BJ (cell line): ENCODE measurements at regions not wholly inside any gene's neighbourhood (a gene's known extent, or its start where the extent isn't known, plus 50 kb on each side); places are given as distances from the start of the nearest gene placed in this dataset.

Experiments used
- CTCF ChIA-PET: fragments of 350-600 bp; formaldehyde crosslinking; extraction: SDS; loops from one replicate; lab custom pipeline; 2021; ENCODE audit warnings: antibody characterized with exemption, inconsistent platforms; lab: Yijun Ruan, JAX
- POLR2A ChIA-PET: fragments of 300-600 bp; sonication (Branson Sonifier 250); formaldehyde crosslinking; extraction: SDS; loops from one replicate; lab custom pipeline; 2021; ENCODE audit warnings: antibody characterized with exemption; lab: Charles Lee
- DNase-seq: peaks from one replicate; pipeline ENCODE4 v3.0.0-alpha.2; 2011; ENCODE audit warnings: low read depth
- H3K27me3 ChIP-seq: 2 replicates; pipeline ENCODE4 v1.6.0; 2011; ENCODE audit warnings: low read length; ENCODE audit not compliant: control insufficient read depth, insufficient read depth
- H3K36me3 ChIP-seq: 2 replicates; pipeline ENCODE4 v1.5.1; 2011; ENCODE audit warnings: low read length; ENCODE audit not compliant: control insufficient read depth, insufficient read depth
- H3K4me3 ChIP-seq: 2 replicates; pipeline ENCODE4 v1.5.1; 2011; ENCODE audit warnings: low read depth, mild to moderate bottlenecking, control low read depth, low read length
- TF ChIP-seq, protein P1 (sequence below): IDR thresholded peaks from 2 replicates; pipeline ENCODE4 v1.5.1; 2011; ENCODE audit warnings: low read depth, mild to moderate bottlenecking, control low read depth, inconsistent platforms, low read length, moderate library complexity; ENCODE audit not compliant: insufficient read depth

DNA sequence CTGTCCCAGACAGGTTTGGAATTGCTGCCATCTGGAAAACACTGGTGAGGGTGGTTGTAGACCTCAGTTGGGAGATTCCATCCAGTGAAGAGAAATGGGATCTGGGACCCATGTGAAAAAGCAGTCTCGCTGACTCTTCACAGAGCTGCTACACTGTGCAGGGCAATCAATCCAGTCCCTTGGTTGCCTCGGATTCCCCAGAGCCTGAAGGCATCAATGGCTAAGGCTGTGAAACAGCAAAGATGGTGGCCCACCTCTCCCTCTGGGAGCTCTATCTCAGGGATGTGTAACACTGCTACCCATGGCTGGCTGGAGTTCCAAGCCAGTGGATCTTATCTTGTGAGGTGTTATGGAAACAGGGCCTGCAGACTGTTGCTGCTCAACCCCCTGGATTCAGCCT is 256.1 kb downstream of the TMEM38B start:
- DNase-seq = no peak
- H3K4me3 ChIP-seq = no peak overlapping the region
- no peaks in the 10 kb centered on the region for H3K27me3 ChIP-seq
- POLR2A ChIA-PET = no interaction called here
- CTCF ChIA-PET = no interaction called here
- TF ChIP-seq, protein P1, sequence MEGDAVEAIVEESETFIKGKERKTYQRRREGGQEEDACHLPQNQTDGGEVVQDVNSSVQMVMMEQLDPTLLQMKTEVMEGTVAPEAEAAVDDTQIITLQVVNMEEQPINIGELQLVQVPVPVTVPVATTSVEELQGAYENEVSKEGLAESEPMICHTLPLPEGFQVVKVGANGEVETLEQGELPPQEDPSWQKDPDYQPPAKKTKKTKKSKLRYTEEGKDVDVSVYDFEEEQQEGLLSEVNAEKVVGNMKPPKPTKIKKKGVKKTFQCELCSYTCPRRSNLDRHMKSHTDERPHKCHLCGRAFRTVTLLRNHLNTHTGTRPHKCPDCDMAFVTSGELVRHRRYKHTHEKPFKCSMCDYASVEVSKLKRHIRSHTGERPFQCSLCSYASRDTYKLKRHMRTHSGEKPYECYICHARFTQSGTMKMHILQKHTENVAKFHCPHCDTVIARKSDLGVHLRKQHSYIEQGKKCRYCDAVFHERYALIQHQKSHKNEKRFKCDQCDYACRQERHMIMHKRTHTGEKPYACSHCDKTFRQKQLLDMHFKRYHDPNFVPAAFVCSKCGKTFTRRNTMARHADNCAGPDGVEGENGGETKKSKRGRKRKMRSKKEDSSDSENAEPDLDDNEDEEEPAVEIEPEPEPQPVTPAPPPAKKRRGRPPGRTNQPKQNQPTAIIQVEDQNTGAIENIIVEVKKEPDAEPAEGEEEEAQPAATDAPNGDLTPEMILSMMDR = no peak
- no peaks in the 10 kb centered on the region for H3K36me3 ChIP-seq

DNA sequence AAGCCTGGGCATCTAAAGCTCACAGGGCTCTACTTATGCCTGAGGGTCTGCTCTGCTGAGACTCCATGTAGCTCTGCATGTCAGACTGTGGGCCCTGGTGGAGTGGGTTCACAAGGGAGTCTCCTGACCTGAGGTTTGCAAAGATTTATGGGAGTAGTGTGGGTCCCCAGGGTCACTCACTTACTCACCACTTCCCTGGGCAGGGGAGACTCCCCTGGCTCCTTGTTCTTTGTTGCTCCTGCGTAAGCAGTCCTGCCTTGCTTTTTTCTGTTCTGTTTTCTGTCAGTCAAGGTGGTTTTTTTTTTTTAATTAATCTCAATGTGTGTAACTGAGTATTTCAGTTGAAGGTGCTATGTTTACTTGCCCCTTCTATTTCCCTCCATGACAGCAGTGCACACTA is 256.6 kb downstream of the TMEM38B start:
- Histone ChIP-seq H3K4me3 (no peak overlapping the region), H3K27me3 (no peaks in the 10 kb centered on the region), H3K36me3 (no peaks in the 10 kb centered on the region)
- no peak for DNase-seq
- TF ChIP-seq, protein P1 = no peak
- ChIA-PET POLR2A (no interaction called here), CTCF (no interaction called here)

DNA sequence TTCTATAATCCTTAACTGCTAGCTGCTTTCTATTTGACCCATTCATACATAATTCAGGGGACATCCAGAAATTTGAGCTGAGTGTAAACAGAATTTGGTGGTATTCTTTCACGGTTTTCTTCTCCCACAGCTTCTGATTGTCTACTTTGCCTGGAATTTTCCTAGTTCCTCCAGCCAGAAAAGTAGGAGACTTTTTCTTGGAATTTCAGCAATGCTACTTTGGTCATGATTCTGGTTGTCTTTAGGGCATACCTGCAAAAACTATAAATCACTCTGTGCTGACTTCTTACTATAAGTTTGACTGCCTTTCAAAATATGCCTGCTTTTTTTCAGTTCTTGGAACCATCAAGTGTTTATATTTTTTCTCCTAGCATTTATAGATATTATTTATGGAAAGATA is 260.2 kb downstream of the TMEM38B start:
- DNase-seq = no peak
- no peaks in the 10 kb centered on the region for H3K27me3 ChIP-seq
- no peak overlapping the region for H3K4me3 ChIP-seq
- TF ChIP-seq, protein P1 = no peak
- H3K36me3 ChIP-seq = no peaks in the 10 kb centered on the region
- CTCF ChIA-PET = interaction anchor here (0.6 to 1.1 kb wide), 2 partner anchors 9 to 73 kb away, joined by 3 to 5 read pairs; no protein-coding TSS in a partner anchor
- POLR2A ChIA-PET = no interaction called here

DNA sequence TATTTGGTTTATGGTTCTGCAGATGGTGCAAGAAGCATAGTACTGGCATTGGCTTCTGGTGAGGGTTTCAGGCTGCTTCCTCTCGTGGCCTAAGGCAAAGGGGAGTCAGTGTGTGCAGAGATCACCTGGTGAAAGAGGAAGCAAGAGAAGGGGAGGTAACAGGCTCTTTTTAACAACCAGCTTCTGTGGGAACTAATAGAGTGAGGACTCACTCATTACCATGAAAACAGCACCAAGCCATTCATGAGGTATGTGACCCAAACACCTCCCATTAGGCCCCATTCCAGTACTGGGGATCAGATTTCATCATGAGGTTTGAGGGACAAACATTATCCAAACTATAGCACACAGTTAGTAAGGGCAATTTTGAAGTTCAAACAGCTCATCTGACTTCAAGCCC is 263.5 kb downstream of the TMEM38B start:
- no peak for DNase-seq
- Histone ChIP-seq H3K4me3 (no peak overlapping the region), H3K27me3 (no peaks in the 10 kb centered on the region), H3K36me3 (no peaks in the 10 kb centered on the region)
- ChIA-PET CTCF (no interaction called here), POLR2A (no interaction called here)
- TF ChIP-seq, protein P1 = no peak

DNA sequence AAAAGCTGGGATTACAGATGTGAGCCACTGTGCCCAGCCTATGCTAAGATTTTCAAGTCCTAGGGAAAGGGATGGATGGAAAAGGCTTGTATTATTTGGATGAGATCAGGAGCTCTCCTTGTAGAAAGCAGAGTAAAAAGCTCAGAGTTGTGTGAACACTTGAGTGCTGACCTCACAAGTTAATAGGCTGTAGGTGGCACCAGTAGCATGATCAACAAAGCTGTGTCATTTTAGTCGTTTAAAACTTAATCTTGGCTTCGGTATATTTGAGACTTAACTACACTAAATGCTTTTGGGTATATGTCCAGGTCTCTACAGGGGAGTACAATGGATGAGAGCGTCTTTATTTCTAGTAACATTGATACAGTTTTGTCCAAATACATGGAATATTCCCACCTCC is 264.2 kb downstream of the TMEM38B start:
- CTCF ChIA-PET = no interaction called here
- DNase-seq = no peak
- H3K27me3 ChIP-seq = no peaks in the 10 kb centered on the region
- H3K4me3 ChIP-seq = no peak overlapping the region
- H3K36me3 ChIP-seq = no peaks in the 10 kb centered on the region
- POLR2A ChIA-PET = no interaction called here
- TF ChIP-seq, protein P1 = no peak
